Neural cell (in vitro differentiated cells): ENCODE measurements at regions not wholly inside any gene's neighbourhood (a gene's known extent, or its start where the extent isn't known, plus 50 kb on each side); places are given as distances from the start of the nearest gene placed in this dataset.

ENCODE experiments used
- H2AFZ ChIP-seq: fragments of 200-600, 300-800 bp; sonication (generic), shearing (Covaris generic); 2 replicates; pipeline ENCODE4 v1.6.0; 2014; ENCODE audit warnings: low read depth, mild to moderate bottlenecking, antibody characterized with exemption, low read length, moderate library complexity
- H3F3A ChIP-seq: fragments of 200-600 bp; shearing (Covaris generic); 2 replicates; pipeline ENCODE4 v1.6.1; 2016; ENCODE audit warnings: mild to moderate bottlenecking, moderate library complexity, mixed read lengths, antibody characterized with exemption, low read length; ENCODE audit not compliant: insufficient read depth, poor library complexity, severe bottlenecking
- H3K27ac ChIP-seq: fragments of 200-600, 300-800 bp; sonication (generic), shearing (Covaris generic); 2 replicates; pipeline ENCODE4 v1.5.1; 2014; ENCODE audit warnings: mild to moderate bottlenecking, low read length, moderate library complexity
- H3K27me3 ChIP-seq: fragments of 300-800, 200-600 bp; sonication (generic), shearing (Covaris generic); 2 replicates; pipeline ENCODE4 v1.6.0; 2014; ENCODE audit warnings: mild to moderate bottlenecking, low read depth, low read length, moderate library complexity; ENCODE audit not compliant: insufficient read depth
- H3K36me3 ChIP-seq: fragments of 300-800, 200-600 bp; sonication (generic), shearing (Covaris generic); 2 replicates; pipeline ENCODE4 v1.5.1; 2014; ENCODE audit warnings: mild to moderate bottlenecking, antibody characterized with exemption, low read length, moderate library complexity; ENCODE audit not compliant: insufficient read depth
- H3K4me2 ChIP-seq: fragments of 300-800, 200-600 bp; sonication (generic), shearing (Covaris generic); 2 replicates; pipeline ENCODE4 v1.6.0; 2014; ENCODE audit warnings: mild to moderate bottlenecking, low read length
- H3K4me3 ChIP-seq: fragments of 300-800, 200-600 bp; sonication (generic), shearing (Covaris generic); 2 replicates; pipeline ENCODE4 v1.5.1; 2014; ENCODE audit warnings: mild to moderate bottlenecking, low read length, moderate library complexity
- H3K79me2 ChIP-seq: fragments of 200-600 bp; shearing (Covaris generic); replicated peaks from 2 replicates; pipeline ENCODE4 v1.6.0; 2014; ENCODE audit warnings: mild to moderate bottlenecking, low read length, moderate library complexity; ENCODE audit not compliant: insufficient read depth
- H3K9ac ChIP-seq: fragments of 300-800, 200-600 bp; sonication (generic), shearing (Covaris generic); 2 replicates; pipeline ENCODE4 v1.6.1; 2016; ENCODE audit warnings: mild to moderate bottlenecking, low read length, mixed read lengths
- H3K9me2 ChIP-seq: fragments of 200-600 bp; shearing (Covaris generic); 2 replicates; pipeline ENCODE4 v1.6.1; 2016; ENCODE audit warnings: mild to moderate bottlenecking, low read length, mixed read lengths; ENCODE audit not compliant: insufficient read depth
- H3K9me3 ChIP-seq: fragments of 200-600, 300-800 bp; sonication (generic), shearing (Covaris generic); 2 replicates; pipeline ENCODE4 v1.6.1; 2016; ENCODE audit warnings: mild to moderate bottlenecking, mixed run types, low read length, moderate library complexity, mixed read lengths
- H4K20me1 ChIP-seq: fragments of 200-600 bp; shearing (Covaris generic); 2 replicates; pipeline ENCODE4 v1.6.1; 2016; ENCODE audit warnings: mild to moderate bottlenecking, mixed run types; ENCODE audit not compliant: insufficient read depth
- EP300 ChIP-seq: fragments of 450-650 bp; conservative IDR thresholded peaks from 2 replicates; pipeline ENCODE4 v1.6.1; 2014; ENCODE audit warnings: antibody characterized with exemption, mild to moderate bottlenecking, moderate library complexity; ENCODE audit not compliant: poor library complexity, severe bottlenecking
- EZH2 ChIP-seq: fragments of 200-600, 300-800 bp; shearing (Covaris generic), sonication (generic); IDR thresholded peaks from 2 replicates; pipeline ENCODE4 v1.6.1; 2014; ENCODE audit warnings: antibody characterized with exemption, low read length, borderline replicate concordance, mild to moderate bottlenecking; ENCODE audit not compliant: insufficient read depth, poor library complexity, severe bottlenecking
- MXI1 ChIP-seq: fragments of 450-650 bp; conservative IDR thresholded peaks from 2 replicates; pipeline ENCODE4 v1.6.1; 2014; ENCODE audit warnings: antibody characterized with exemption, mild to moderate bottlenecking; ENCODE audit not compliant: poor library complexity, severe bottlenecking
- POLR2AphosphoS5 ChIP-seq: IDR thresholded peaks from 2 replicates; pipeline ENCODE4 v1.6.1; 2012
- RAD21 ChIP-seq: fragments of 450-650 bp; conservative IDR thresholded peaks from 2 replicates; pipeline ENCODE4 v1.6.1; 2014; ENCODE audit warnings: antibody characterized with exemption, mild to moderate bottlenecking, moderate library complexity
- REST ChIP-seq: IDR thresholded peaks from 2 replicates; pipeline ENCODE4 v1.6.1; 2012; ENCODE audit warnings: borderline replicate concordance
- SMC3 ChIP-seq: fragments of 450-650 bp; conservative IDR thresholded peaks from 2 replicates; pipeline ENCODE4 v1.6.1; 2014; ENCODE audit warnings: antibody characterized with exemption, mild to moderate bottlenecking, moderate library complexity; ENCODE audit not compliant: poor library complexity
- TAF1 ChIP-seq: IDR thresholded peaks from 2 replicates; pipeline ENCODE4 v1.6.1; 2012; ENCODE audit warnings: low read depth
- TF ChIP-seq, protein P1 (sequence below): fragments of 450-650 bp; IDR thresholded peaks from 2 replicates; pipeline ENCODE4 v1.5.1; 2014; ENCODE audit warnings: antibody characterized with exemption, mild to moderate bottlenecking, moderate library complexity; ENCODE audit not compliant: poor library complexity, severe bottlenecking

- Histone ChIP-seq H4K20me1 (no peaks in the 10 kb centered on the region), H3K4me2 (no peak overlapping the region), H3K9me3 (no peaks in the 10 kb centered on the region), H3K27me3 (peaks cover 42% of the 10 kb centered on the region), H3K36me3 (no peaks in the 10 kb centered on the region), H3K79me2 (no peaks in the 10 kb centered on the region), H3F3A (no peaks in the 10 kb centered on the region), H3K9ac (no peak overlapping the region), H3K27ac (no peak overlapping the region), H3K4me3 (no peak overlapping the region), H2AFZ (no peak overlapping the region), H3K9me2 (no peaks in the 10 kb centered on the region)
- TF ChIP-seq TAF1 (no peak), SMC3 (no peak), RAD21 (no peak), MXI1 (no peak), POLR2AphosphoS5 (no peak), EP300 (no peak), REST (no peak), EZH2 (no peak)
- TF ChIP-seq, protein P1, sequence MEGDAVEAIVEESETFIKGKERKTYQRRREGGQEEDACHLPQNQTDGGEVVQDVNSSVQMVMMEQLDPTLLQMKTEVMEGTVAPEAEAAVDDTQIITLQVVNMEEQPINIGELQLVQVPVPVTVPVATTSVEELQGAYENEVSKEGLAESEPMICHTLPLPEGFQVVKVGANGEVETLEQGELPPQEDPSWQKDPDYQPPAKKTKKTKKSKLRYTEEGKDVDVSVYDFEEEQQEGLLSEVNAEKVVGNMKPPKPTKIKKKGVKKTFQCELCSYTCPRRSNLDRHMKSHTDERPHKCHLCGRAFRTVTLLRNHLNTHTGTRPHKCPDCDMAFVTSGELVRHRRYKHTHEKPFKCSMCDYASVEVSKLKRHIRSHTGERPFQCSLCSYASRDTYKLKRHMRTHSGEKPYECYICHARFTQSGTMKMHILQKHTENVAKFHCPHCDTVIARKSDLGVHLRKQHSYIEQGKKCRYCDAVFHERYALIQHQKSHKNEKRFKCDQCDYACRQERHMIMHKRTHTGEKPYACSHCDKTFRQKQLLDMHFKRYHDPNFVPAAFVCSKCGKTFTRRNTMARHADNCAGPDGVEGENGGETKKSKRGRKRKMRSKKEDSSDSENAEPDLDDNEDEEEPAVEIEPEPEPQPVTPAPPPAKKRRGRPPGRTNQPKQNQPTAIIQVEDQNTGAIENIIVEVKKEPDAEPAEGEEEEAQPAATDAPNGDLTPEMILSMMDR: no peak
Observed at GRCh38 chr5:155732587-155733376, 594.2 kb upstream of the SGCD start.

DNA sequence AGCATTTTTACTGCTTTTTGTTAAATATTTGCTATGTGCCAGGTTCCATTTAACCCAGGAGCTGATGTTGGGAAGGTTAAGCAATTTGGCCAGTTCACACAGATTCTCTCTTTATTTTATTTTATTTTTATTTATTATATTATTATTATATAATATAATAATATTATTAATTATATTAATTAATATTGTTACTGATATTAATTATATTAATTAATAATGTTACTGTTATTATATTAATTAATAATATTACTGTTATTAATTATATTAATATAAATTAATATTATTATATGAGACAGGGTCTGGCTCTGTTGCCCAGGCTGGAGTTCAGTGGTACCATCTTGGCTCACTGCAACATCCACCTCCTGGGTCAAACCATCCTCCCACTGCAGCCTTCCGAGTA, 593.0 kb upstream of the SGCD start:
- Histone ChIP-seq H3K36me3 (no peaks in the 10 kb centered on the region), H3K4me3 (no peak overlapping the region), H3K27me3 (peaks cover 42% of the 10 kb centered on the region), H4K20me1 (no peaks in the 10 kb centered on the region), H3K4me2 (no peak overlapping the region), H3K9ac (no peak overlapping the region), H3K27ac (no peak overlapping the region), H3K9me2 (no peaks in the 10 kb centered on the region), H3K9me3 (no peaks in the 10 kb centered on the region), H3K79me2 (no peaks in the 10 kb centered on the region), H3F3A (no peaks in the 10 kb centered on the region), H2AFZ (no peak overlapping the region)
- TF ChIP-seq EP300 (no peak), REST (no peak), SMC3 (no peak), EZH2 (no peak), RAD21 (no peak)
- TF ChIP-seq, protein P1: no peak
